SK-N-SH treated with all-trans-retinoic acid at 6 μM for 48 hours (cell line): ENCODE measurements at regions not wholly inside any gene's neighbourhood (a gene's known extent, or its start where the extent isn't known, plus 50 kb on each side); places are given as distances from the start of the nearest gene placed in this dataset.

Experiments
- CREB5 ChIP-seq: fragments of 250-450 bp; sonication (Bioruptor Pico); IDR thresholded peaks from 2 replicates; pipeline ENCODE4 v1.5.1; 2020; ENCODE audit warnings: low read depth, mild to moderate bottlenecking, moderate library complexity
- CSDC2 ChIP-seq: fragments of 250-450 bp; sonication (Bioruptor Pico); IDR thresholded peaks from 2 replicates; pipeline ENCODE4 v1.5.0; 2020; ENCODE audit warnings: mild to moderate bottlenecking, moderate library complexity
- GLIS3 ChIP-seq: fragments of 250-450 bp; sonication (Bioruptor Pico); IDR thresholded peaks from 2 replicates; pipeline ENCODE4 v1.5.0; 2020; ENCODE audit warnings: mild to moderate bottlenecking, moderate library complexity
- PATZ1 ChIP-seq: fragments of 250-450 bp; sonication (Bioruptor Pico); IDR thresholded peaks from 2 replicates; pipeline ENCODE4 v1.8.0; 2020; ENCODE audit warnings: mild to moderate bottlenecking, moderate library complexity, borderline replicate concordance
- PPARA ChIP-seq: fragments of 250-450 bp; sonication (Bioruptor Pico); IDR thresholded peaks from 2 replicates; pipeline ENCODE4 v1.5.0; 2020; ENCODE audit warnings: mild to moderate bottlenecking, borderline replicate concordance
- RARB ChIP-seq: fragments of 250-450 bp; sonication (Bioruptor Pico); IDR thresholded peaks from 2 replicates; pipeline ENCODE4 v1.8.0; 2021; ENCODE audit warnings: mild to moderate bottlenecking, moderate library complexity
- SNAI2 ChIP-seq: fragments of 250-450 bp; sonication (Bioruptor Pico); IDR thresholded peaks from 2 replicates; pipeline ENCODE4 v1.5.0; 2020; ENCODE audit warnings: mild to moderate bottlenecking, moderate library complexity
- ZFP3 ChIP-seq: fragments of 250-450 bp; sonication (Bioruptor Pico); IDR thresholded peaks from 2 replicates; pipeline ENCODE4 v1.5.0; 2020; ENCODE audit warnings: mild to moderate bottlenecking, moderate library complexity
- ZFP30 ChIP-seq: fragments of 450-650 bp; formaldehyde crosslinking; IDR thresholded peaks from 2 replicates; pipeline ENCODE4 v1.5.0; 2022; ENCODE audit warnings: mild to moderate bottlenecking, moderate library complexity
- ZNF565 ChIP-seq: fragments of 450-650 bp; formaldehyde crosslinking; conservative IDR thresholded peaks from 2 replicates; pipeline ENCODE4 v1.5.0; 2020; ENCODE audit warnings: low read depth, mild to moderate bottlenecking, moderate library complexity

GRCh38 chr9:119877306-119877705, 508.1 kb upstream of the BRINP1 start:
- TF ChIP-seq PPARA (CRISPR knock-in tag) = no peak
- TF ChIP-seq GLIS3 (CRISPR knock-in tag) = no peak
- no peak for TF ChIP-seq CSDC2 (CRISPR knock-in tag)
- no peak for TF ChIP-seq CREB5 (CRISPR knock-in tag)
- no peak for TF ChIP-seq RARB
- no peak for TF ChIP-seq ZNF565 (CRISPR knock-in tag)
- TF ChIP-seq SNAI2 (CRISPR knock-in tag) = no peak
- TF ChIP-seq ZFP30 = no peak
- TF ChIP-seq PATZ1 (CRISPR knock-in tag) = no peak
- TF ChIP-seq ZFP3 (CRISPR knock-in tag) = no peak
